Astrocyte of the spinal cord (primary cell): ENCODE measurements at regions not wholly inside any gene's neighbourhood (a gene's known extent, or its start where the extent isn't known, plus 50 kb on each side); places are given as distances from the start of the nearest gene placed in this dataset.
"Not testable (repeated sequence)": the region's sequence is repeated elsewhere in the genome, so short reads cannot be mapped to it uniquely, and the experiment has no call there.

Source experiments
- DNase-seq: peaks from one replicate; pipeline ENCODE4 v3.0.0; 2011; ENCODE audit warnings: low read depth, low spot score
- H3K4me3 ChIP-seq: 2 replicates; pipeline ENCODE4 v1.5.1; 2011; ENCODE audit warnings: low read depth, mild to moderate bottlenecking, low read length, moderate library complexity
- CTCF ChIP-seq: IDR thresholded peaks from 2 replicates; pipeline ENCODE4 v1.5.1; 2012; ENCODE audit warnings: low read depth, mild to moderate bottlenecking, low read length, inconsistent platforms
- in situ Hi-C: cut with HindIII; loops from 2 replicates; pipeline ENCODE4 v1.10.0; 2017; ENCODE audit warnings: low sequenced_read_pairs

- no peak for TF ChIP-seq CTCF
- DNase-seq: no peak
- in situ Hi-C loops: no loop called here
- no peak overlapping the region for H3K4me3 ChIP-seq
Measured at GRCh38 chr3:168794427-168794826, 698.7 kb upstream of the GOLIM4 start.

- in situ Hi-C loops: no loop called here
- H3K4me3 ChIP-seq: no peak overlapping the region
- no peak for DNase-seq
- TF ChIP-seq CTCF: no peak
Measured at GRCh38 chr3:168782193-168782592, 686.5 kb upstream of the GOLIM4 start.

GRCh38 chr3:168779970-168780645 lies 684.4 kb upstream of the GOLIM4 start:
- in situ Hi-C loops, H3K4me3 ChIP-seq, DNase-seq: not testable (repeated sequence)

GRCh38 chr3:168753724-168754123 lies 658.0 kb upstream of the GOLIM4 start:
- in situ Hi-C loops: no loop called here
- no peak for TF ChIP-seq CTCF
- no peak overlapping the region for H3K4me3 ChIP-seq
- no peak for DNase-seq

GRCh38 chr3:168752339-168752738 lies 656.6 kb upstream of the GOLIM4 start:
- in situ Hi-C loops: no loop called here
- no peak for TF ChIP-seq CTCF
- no peak overlapping the region for H3K4me3 ChIP-seq
- no peak for DNase-seq

- no peak for DNase-seq
- no peak for TF ChIP-seq CTCF
- H3K4me3 ChIP-seq: no peak overlapping the region
- in situ Hi-C loops: no loop called here
Measured at GRCh38 chr3:168747697-168748096, 652.0 kb upstream of the GOLIM4 start.

- DNase-seq: no peak
- in situ Hi-C loops: no loop called here
- H3K4me3 ChIP-seq: no peak overlapping the region
- TF ChIP-seq CTCF: no peak
Measured at GRCh38 chr3:168738527-168739325, 643.0 kb upstream of the GOLIM4 start.
